ENCODE measurements at regions not wholly inside any gene's neighbourhood (a gene's known extent, or its start where the extent isn't known, plus 50 kb on each side); places are given as distances from the start of the nearest gene placed in this dataset.

GRCh38 chr18:40493316-40493715 is 1461.7 kb upstream of the PIK3C3 start:
- DNase-seq = no peak

- DNase-seq = no peak
Observed at GRCh38 chr18:40489301-40489700, 1465.7 kb upstream of the PIK3C3 start.

- DNase-seq = no peak
Observed at GRCh38 chr18:40485318-40485717, 1469.7 kb upstream of the PIK3C3 start.

- DNase-seq = no peak
Observed at GRCh38 chr18:40473221-40474029, 1481.6 kb upstream of the PIK3C3 start.

- no peak for DNase-seq
Observed at GRCh38 chr18:40470723-40471122, 1484.3 kb upstream of the PIK3C3 start.

GRCh38 chr18:40469851-40470250 is 1485.2 kb upstream of the PIK3C3 start:
- DNase-seq = no peak

GRCh38 chr18:40469316-40469715 is 1485.7 kb upstream of the PIK3C3 start:
- DNase-seq = no peak

- DNase-seq = no peak
Observed at GRCh38 chr18:40464032-40464431, 1491.0 kb upstream of the PIK3C3 start.

- DNase-seq = no peak
Observed at GRCh38 chr18:40453903-40454302, 1501.1 kb upstream of the PIK3C3 start.

GRCh38 chr18:40452599-40452998 is 1502.4 kb upstream of the PIK3C3 start:
- no peak for DNase-seq

- no peak for DNase-seq
Observed at GRCh38 chr18:40450751-40451150, 1504.3 kb upstream of the PIK3C3 start.

GRCh38 chr18:40447820-40448219 is 1507.2 kb upstream of the PIK3C3 start:
- DNase-seq = no peak

- DNase-seq = no peak
Observed at GRCh38 chr18:40440088-40440487, 1514.9 kb upstream of the PIK3C3 start.

- DNase-seq = no peak
Observed at GRCh38 chr18:40437517-40437916, 1517.5 kb upstream of the PIK3C3 start.

GRCh38 chr18:40431071-40431985 is 1523.7 kb upstream of the PIK3C3 start:
- DNase-seq = no peak

- DNase-seq = no peak
Observed at GRCh38 chr18:40423291-40423690, 1531.7 kb upstream of the PIK3C3 start.

- DNase-seq = no peak
Observed at GRCh38 chr18:40420675-40421074, 1534.4 kb upstream of the PIK3C3 start.

- DNase-seq = no peak
Observed at GRCh38 chr18:40417501-40417900, 1537.5 kb upstream of the PIK3C3 start.

- no peak for DNase-seq
Observed at GRCh38 chr18:40415821-40416220, 1539.2 kb upstream of the PIK3C3 start.

GRCh38 chr18:40415176-40415791 is 1539.8 kb upstream of the PIK3C3 start:
- no peak for DNase-seq

- DNase-seq = no peak
Observed at GRCh38 chr18:40414155-40414754, 1540.8 kb upstream of the PIK3C3 start.

GRCh38 chr18:40413160-40413559 is 1541.9 kb upstream of the PIK3C3 start:
- peak; percentile 40 for DNase-seq

- no peak for DNase-seq
Observed at GRCh38 chr18:40412410-40412809, 1542.6 kb upstream of the PIK3C3 start.

Data from NCI-H1694 (cell line).